GM21515 (cell line): ENCODE measurements at regions not wholly inside any gene's neighbourhood (a gene's known extent, or its start where the extent isn't known, plus 50 kb on each side); places are given as distances from the start of the nearest gene placed in this dataset.

Source experiments
- ATAC-seq: cut with Tn5 transposase; IDR thresholded peaks from one replicate; pipeline ENCODE4 v1.9.1; 2021; ENCODE audit not compliant: unreplicated experiment

DNA sequence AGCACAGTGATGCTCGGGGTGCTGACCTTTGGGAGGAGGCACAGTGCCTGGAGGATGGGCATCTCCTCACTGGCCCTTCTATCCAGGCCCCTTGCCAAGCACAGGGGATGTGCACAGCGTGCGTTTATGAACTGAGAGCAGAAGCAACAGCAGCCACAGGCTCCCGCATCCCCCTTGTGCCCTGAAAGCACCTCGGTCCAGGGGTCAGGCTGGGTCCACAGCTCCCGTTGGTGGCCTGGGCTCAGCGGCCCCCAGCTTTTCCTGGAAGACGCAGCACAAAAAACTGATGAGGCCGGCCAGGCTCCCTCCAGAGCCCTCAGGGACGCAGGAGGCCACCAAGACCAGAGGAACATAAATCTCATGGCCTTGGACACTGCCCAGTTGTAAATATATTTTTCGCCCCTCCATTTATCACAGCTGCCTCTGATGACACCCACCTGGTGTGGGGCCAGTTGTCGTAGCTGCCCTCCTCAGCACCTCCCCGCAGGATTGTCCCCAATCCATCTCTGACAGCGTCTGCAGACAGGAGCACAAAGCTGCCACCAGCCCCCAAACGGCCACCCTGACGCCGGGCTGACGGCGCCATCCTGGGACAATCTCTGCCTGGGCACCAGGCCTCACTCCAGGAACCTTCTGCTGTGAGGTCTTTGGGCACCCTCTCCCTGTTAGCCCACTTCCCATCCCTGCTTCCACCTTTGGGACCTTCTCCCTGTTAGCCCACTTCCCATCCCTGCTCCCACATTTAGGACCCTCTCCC, 203.1 kb downstream of the BRD1 start:
- ATAC-seq: no peak

GRCh38 chr22:49623715-49624114, 204.0 kb downstream of the BRD1 start:
- no peak for ATAC-seq

GRCh38 chr22:49623176-49623575, 204.5 kb downstream of the BRD1 start:
- ATAC-seq: no peak

DNA sequence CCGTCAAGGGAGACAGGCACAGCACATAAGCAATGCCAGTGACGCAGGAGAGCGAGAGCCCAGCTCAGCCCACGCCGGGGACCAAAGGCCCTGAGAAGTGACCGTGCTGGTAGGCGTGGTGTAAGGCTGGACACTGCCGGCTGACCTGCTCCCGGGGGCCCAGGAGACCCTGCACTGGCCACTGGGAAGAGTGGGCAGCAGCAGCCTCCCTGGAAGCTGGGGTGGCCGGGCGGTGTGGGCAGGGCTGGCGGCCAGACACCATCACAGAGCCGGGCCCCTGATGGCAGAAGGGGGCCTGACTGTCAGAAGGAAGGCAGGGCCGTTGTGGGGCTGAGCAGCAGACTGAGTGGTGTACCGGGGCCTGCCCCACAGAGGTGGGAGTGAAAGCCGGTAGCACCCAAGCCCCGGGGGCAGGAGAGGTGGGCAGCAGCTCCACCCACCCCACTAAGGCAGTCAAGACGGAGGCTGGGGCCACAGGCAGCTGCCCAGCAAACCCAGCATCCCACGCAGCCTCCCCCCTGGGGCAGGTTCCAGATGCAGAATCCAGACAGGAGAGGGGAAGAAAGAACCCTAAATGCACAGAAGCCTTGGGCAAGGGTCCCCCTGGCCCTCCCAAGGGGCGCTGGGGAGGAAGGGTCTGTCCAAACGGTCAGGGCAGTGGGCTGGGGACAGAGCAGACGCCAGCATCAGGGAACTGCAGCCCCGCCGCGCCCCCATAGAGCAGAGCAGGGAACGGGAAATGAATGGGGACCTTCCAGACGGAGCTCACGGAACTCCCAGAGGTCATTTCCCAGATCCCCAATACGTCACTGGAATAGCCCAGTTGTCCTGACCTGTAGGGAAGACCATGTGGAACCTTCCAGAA, 205.2 kb downstream of the BRD1 start:
- no peak for ATAC-seq

GRCh38 chr22:49621601-49622210, 206.0 kb downstream of the BRD1 start:
- no peak for ATAC-seq

DNA sequence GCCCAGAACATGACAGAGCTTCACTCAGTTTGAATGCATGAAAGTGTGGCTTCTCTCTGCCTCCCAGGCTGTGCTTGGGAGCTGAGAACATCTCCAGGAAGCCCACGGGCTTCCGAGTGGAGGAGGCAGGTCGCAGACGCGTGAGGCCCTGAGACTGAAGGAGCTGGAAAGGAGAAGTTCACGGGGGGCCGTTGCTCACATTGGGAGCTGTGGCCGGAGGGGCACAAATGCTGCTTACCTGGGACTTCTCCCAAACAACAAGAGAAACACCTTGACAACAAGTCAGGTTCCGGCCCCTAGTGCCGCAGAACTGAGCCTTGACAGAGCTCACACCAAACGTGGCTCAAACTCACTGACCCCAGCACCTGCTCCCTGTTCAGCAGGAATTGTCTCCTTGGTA, 207.0 kb downstream of the BRD1 start:
- ATAC-seq: no peak

DNA sequence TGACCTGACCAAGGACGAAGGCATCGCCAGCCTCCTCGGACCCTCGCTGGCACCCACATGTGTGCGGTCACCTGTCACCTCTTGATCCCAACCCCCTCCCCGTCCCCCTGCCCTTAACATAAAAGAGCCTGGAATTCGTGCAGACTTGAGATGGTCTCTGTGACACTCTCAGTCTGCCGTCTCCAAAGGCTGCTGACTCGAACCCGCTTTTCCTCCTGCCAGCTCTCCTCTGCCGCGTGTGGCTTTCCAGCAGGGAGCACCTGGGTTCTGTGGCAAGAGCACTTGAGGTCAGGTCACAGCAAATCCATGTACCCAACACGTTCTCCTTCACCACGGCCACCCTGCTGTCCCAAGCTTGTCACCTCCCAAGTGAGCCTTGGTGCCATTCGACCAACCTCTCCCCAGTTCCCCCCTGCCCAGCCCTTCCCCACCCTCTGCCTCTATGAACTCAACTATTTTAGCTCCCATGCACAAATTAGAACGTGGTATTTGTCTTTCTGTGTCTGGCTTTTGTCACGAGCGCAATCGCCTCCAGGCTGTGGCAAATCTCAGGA, 207.6 kb downstream of the BRD1 start:
- no peak for ATAC-seq

GRCh38 chr22:49619301-49619700, 208.4 kb downstream of the BRD1 start:
- ATAC-seq: no peak

DNA sequence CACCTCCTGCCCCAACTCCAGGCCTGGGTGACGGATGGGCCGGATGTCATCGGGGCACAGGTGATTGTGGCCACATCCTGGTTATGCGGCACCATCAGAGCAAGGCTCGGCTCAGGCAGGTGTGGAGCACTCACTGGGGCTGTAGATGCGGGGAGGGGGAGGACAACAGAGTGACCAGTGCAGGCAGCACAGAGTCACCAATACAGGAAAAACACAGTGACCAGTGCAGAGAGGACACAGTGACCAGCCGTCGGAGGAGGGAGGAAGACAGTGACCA, 209.1 kb downstream of the BRD1 start:
- no peak for ATAC-seq

GRCh38 chr22:49617866-49618676, 209.6 kb downstream of the BRD1 start:
- ATAC-seq: no peak

GRCh38 chr22:49617264-49617663, 210.4 kb downstream of the BRD1 start:
- ATAC-seq: no peak

DNA sequence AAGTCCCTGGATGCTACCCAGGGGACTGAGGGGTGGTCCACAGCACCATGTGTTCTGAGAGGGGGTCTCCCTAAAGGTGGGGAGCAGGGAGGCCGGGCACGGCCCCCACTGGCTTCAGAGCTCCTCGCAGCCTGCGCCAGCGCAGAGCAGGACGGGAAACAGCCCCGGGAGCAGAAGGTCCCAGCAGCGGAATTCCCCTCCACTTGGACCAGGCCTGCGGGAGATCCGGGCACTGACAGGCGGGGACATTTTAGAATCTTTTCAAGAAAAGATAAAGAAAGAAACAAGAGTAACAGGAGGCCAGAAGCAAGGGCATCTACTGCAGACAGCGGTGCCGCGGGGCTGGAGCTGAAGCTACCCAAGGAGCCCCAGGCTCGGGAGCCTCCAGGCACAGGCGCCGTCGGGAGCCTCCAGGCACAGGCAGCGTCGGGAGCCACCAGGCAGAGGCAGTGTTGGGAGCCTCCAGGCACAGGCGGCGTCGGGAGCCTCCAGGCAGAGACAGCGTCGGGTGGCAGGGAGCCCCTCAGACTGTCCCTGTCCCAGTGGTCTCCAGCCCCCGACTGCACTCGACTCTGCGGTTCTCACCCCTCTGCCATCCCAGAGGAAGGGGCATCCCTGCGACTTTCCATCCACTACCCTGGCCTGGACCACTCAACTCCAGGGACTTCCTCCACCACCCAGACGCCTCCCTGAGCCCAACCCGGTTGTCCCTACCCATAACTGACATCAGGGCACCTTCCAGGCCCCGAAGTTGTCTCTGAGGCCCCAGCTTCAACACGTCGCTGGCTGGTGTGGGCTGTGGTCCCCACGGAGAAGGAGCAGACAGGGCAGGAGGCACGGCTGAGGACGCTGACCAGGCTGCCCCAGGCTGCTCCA, 211.1 kb downstream of the BRD1 start:
- ATAC-seq: no peak

GRCh38 chr22:49614966-49615965, 212.4 kb downstream of the BRD1 start:
- ATAC-seq: no peak

- ATAC-seq: no peak
These were observed 214.0 kb downstream of the BRD1 start for GRCh38 chr22:49613511-49614270.

- ATAC-seq: no peak
These were observed 214.6 kb downstream of the BRD1 start for GRCh38 chr22:49613108-49613507.

DNA sequence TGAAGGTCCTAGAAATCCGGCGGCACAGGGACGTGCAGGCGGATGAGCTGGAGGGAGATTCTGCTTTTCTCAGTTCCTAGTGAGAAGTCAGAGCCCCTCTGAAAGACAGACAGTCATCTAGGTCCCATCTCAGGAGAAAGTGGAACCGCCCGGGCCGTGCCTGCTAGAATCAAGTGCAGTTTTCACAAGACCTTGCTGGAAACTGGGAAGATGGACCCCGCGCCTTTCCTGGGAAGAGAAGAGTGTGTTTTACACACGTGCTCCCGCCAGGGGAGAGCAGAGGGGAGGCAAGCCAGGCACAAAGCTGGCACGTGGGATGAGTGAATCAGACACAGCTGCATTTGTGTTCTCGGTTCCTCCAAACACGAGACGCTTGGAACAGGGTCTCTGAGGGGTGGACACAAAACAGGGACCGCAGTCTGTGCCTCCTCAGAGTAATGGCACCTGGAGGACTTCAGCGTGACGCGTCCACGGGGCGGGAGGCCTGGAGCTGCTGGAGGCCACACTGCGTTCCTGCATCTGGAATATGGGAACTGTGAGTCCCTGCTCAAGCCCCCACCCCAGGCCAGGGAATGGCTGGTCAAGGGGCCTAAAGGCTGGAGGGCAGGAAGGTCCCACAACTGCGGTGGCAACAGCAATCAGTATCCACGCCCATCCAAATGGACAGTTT, 218.3 kb downstream of the BRD1 start:
- no peak for ATAC-seq

DNA sequence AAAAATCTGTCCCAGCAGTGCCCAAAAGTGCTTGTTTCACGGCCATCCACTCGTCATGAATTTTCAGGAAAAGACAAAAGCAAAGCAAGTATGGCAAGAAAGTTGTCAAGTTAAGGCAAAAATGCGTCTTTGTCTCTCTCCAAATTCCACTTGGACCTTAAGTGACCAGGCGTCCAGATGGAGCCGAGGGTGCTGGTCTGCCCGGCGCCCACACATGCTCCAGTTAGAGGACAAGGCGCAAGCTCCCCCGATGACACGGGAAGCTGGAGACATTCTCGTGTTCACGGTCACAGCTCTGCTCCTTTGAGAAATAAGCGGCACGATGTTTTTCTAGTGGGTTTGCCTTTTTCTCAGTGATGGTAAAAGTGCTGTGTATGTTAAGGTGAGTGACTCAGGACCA, 219.0 kb downstream of the BRD1 start:
- ATAC-seq: no peak

GRCh38 chr22:49608228-49608627, 219.4 kb downstream of the BRD1 start:
- ATAC-seq: no peak
